GM20431 (cell line): ENCODE measurements at regions not wholly inside any gene's neighbourhood (a gene's known extent, or its start where the extent isn't known, plus 50 kb on each side); places are given as distances from the start of the nearest gene placed in this dataset.
"Not testable (repeated sequence)": the region's sequence is repeated elsewhere in the genome, so short reads cannot be mapped to it uniquely, and the experiment has no call there.

ENCODE experiments used
- in situ Hi-C: fragments of 300-500 bp; cut with MseI, MboI; formaldehyde crosslinking; loops from one replicate; pipeline ENCODE4 v1.15.0; 2020; ENCODE audit warnings: low sequenced_read_pairs; ENCODE audit not compliant: unreplicated experiment

GRCh38 chr12:17370621-17371020, 719.4 kb downstream of the RERGL start:
- in situ Hi-C loops = no loop called here

- in situ Hi-C loops = no loop called here
Measured at GRCh38 chr12:17369556-17369955, 720.4 kb downstream of the RERGL start.

DNA sequence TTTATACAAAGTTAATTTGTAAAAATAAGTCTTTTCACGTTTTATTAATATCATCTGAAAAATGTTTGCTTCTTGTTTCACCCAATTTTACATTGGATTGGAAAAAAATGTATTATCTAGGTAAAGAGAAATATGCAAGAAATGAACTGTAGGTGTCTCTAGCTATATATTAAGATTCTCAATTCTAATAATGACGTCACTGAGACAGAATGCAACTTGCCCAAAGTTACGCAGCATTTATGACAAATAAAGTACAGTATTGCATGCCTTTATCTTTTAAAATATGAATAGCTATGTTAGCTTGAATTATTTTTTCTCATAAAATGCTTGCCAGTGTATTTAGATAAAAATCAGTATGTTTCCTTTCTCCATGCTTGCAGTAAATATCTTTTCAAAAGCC, 728.8 kb downstream of the RERGL start:
- in situ Hi-C loops = no loop called here

GRCh38 chr12:17358835-17359234, 731.2 kb downstream of the RERGL start:
- in situ Hi-C loops = no loop called here

- in situ Hi-C loops = no loop called here
Measured at GRCh38 chr12:17357396-17357795, 732.6 kb downstream of the RERGL start.

DNA sequence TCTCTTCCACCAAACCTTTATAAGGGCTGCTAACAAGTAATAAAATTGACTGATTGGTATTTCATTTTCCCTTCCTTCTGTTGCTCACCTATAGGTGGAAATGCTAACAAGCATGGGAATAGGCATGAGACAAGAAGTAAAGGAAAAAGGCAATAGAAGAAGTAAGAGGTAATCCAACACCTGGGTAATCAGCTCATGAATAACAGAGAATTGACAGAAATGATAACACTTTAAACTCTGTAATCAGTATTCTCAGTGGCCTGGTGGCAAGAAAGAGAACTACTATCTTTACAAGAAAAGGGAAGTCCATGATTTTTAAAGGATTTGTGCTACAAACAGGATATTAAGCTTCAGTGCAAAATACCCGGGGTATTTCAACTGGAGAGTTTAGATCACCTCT, 737.8 kb downstream of the RERGL start:
- in situ Hi-C loops = no loop called here

DNA sequence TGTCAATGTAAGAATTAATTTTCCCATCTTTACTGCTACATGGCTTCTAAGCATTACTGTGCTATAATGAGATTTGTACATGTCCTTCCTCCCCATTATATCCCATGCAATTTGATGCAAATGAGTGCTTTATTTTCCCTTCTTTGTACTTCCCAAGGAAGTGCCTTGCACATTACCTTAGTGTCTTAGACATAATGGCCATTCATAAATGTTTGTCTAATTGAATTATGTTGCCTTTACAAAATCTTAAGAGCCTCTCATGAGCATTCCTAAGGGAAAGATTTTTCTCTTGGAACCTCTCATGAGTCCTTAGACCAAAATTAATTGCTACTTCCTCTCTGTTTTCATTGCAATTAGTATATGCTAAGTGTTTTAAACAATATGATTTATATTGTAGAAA, 741.7 kb downstream of the RERGL start:
- in situ Hi-C loops = no loop called here

GRCh38 chr12:17344649-17345048, 738.7 kb upstream of the LMO3 start:
- in situ Hi-C loops = no loop called here

DNA sequence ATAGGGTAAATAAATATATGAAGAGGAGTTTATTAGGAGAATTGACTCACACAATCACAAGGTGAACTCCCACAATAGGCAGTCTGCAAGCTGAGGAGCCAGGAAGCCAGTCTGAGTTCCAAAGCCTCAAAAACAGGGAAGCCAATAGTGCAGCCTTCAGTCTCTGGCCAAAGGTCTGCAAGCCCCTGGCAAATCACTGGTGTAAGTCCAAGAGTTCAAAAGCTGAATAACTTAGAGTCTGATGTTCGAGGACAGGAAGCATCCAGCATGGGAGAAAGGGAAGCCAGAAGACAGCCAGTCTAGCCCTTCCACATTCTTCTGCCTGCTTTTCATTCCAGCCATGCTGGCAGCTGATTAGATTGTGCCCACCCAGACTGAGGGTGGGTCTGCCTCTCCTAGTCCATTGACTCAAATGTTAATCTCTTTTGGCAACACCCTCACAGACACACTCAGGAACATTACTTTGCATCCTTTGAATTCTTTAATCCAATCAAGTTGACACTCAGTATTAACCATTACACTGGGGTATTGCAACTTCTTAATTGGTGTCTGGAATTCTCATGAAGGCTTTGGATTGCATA, 736.5 kb upstream of the LMO3 start:
- in situ Hi-C loops = no loop called here

- in situ Hi-C loops = no loop called here
Measured at GRCh38 chr12:17335487-17335886, 729.5 kb upstream of the LMO3 start.

DNA sequence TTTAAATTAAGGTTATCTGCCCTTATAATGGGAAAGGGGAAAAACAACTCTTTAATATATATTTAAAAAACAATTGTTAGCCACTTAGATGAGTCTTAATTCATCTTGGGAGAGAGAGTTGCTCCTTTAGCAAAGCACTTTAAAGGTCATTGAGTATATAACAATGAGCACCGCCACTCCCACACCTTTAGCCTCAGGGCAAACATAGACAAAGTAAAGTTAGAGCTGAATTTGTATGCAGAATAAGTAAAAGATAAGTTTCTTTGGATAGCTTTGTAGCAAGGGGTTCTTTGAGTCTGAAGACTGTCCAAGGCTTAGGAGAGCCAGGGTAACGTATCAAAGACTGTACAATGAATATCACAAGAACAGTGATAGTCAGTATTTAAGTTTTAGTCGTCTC, 728.8 kb upstream of the LMO3 start:
- in situ Hi-C loops = no loop called here

- in situ Hi-C loops = no loop called here
Measured at GRCh38 chr12:17333287-17333686, 727.3 kb upstream of the LMO3 start.

DNA sequence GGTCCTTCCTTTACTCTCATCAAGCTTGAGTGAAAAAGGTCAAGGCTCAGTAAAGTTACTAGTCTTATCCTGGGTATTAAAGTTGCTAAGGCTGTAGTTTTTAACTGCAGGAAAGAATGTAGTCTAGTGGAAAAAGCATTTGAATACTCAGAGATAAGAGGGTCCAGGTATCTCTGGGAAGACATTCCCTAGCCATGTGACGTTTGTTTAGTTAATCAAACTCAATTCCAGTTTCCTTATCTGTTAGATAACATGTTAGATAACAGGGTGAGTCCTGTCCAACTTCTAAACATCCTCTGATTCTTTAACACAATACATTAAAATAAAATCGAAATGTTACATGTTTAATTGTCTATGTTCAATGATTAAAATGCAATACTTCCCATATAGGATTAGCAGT, 720.7 kb upstream of the LMO3 start:
- in situ Hi-C loops = no loop called here

DNA sequence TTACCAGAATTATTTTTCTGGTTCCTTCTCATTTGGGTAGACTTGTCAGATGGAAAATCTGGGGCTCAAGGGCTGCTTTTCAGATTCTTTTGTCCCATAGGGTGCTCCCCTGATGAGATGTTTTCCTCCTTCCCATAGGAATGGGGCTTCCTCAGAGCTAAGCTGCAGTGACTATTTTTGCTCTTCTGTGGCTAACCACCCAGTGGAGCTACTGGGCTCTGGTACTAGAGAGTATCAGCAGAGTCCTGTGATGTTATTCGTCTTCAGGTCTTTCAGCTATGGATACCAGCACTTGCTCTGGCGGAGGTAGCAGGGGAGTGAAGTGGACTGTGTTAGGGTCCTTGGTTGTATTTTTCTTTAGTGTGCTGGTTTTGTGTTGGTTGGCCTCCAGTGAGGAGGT, 716.1 kb upstream of the LMO3 start:
- in situ Hi-C loops = no loop called here

DNA sequence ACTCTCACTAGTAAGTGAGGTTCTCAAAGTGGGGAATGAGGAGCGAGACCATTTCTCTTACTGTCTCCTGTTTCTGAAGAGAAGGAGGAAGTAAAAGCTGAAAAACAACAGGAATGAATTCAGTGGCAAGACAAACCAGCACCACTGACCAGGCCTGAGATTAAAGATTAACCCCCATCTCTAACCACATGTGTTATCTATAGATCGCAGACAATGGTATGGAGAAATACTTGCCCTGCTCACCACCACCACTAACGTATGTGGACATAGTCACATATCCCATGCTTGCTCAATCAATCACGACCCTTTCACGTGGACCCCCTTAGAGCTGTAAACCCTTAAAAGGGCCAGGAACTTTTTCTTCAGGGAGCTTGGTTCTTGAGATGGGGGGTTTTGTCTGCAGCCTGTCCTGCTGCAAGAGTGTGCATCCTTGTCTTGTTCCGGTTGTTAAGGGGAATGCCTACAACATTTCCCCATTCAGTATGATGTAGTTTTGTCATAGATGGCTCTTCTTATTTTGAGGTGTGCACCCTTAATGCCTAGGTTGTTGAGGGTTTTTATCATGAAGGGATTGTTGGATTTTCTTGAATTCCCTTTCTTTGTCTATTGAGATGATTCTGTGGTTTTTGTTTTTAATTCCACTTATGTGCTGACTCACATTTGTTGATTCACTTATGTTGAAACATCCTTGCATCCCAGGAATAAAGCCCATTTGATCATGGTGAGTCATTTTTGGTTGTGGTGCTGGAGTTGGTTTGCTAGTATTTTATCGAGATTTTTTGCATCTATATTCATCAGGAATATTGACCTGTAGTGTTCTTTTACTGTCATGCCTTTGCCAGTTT, 698.8 kb upstream of the LMO3 start:
- in situ Hi-C loops = no loop called here

GRCh38 chr12:17302001-17302400, 696.0 kb upstream of the LMO3 start:
- in situ Hi-C loops = no loop called here

GRCh38 chr12:17301544-17301943, 695.6 kb upstream of the LMO3 start:
- in situ Hi-C loops = no loop called here

- in situ Hi-C loops = no loop called here
Measured at GRCh38 chr12:17296882-17297281, 690.9 kb upstream of the LMO3 start.

DNA sequence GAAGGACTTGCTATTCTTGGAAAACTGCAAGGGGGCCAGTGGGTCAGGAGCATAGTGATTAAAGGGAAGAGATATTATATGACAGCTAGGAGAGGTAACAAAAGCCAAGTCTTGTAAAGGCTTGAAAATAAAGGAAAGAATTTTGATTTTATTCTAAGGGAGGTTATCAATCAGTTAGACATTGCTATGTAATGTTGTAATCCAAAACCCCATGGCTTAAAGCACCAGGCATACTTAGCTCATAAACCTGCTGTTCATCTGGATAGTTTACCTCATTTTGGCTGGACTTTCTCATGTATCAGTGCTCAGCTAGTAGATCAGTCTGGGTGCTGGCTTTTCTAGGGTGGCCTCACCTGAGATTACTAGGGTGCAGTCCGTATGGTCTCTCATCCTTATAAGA, 680.9 kb upstream of the LMO3 start:
- in situ Hi-C loops = no loop called here

DNA sequence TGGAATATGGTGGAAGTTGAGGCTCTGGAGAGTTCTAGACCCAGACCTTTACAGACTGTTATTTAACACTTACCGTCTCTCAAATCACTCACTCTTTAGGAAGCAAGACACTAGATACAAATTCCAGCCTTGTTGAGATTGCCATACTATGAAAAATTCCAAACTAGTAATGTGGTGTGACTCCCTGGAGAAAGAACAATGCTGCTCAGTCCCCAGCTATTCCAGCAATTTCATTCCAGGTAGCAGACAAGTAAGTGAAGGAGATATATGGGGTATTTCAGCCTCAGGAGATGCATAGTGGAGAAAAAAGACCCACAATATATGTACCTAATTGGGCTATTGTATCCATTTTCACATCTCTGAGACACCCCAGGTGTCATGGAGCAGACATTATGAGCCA, 678.9 kb upstream of the LMO3 start:
- in situ Hi-C loops = no loop called here

DNA sequence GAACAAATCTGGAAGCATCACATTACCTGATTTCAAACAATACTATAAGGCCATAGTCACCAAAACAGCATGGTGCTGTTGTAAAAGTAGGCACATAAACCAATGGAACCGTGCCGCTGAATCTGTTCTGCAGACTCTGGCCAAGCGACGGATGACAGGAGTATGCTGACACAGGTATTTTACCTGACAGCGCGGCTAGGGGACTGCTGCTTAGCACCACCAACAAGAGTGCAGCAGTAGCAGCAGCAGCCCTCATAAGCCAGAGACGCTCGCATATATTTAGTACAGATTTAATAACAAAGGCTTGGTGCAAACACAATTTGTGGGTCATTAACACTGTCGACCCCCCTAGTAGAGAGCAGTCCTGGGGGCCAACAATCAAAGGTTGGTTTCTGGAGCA, 677.6 kb upstream of the LMO3 start:
- in situ Hi-C loops = no loop called here

DNA sequence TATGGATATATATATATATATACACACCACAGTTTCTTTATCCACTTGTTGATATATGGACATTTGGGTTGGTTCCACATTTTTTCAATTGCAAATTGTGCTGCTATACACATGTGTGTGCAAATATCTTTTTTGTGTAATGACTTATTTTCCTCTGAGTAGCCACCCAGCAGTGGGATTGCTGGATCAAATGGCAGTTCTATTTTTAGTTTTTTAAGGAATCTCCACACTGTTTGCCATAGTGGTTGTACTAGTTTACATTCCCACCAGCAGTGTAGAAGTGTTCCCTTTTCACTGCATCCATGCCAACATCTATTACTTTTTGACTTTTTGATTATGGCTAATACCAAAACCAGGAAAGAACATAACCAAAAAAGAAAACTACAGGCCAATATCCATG, 676.2 kb upstream of the LMO3 start:
- in situ Hi-C loops = not testable (repeated sequence)
